ENCODE measurements at regions not wholly inside any gene's neighbourhood (a gene's known extent, or its start where the extent isn't known, plus 50 kb on each side); places are given as distances from the start of the nearest gene placed in this dataset.

GRCh38 chr16:66079671-66080334, 286.7 kb upstream of the CDH5 start (continued):
- TF ChIP-seq CHD7 (IDR thresholded peaks at IDR 0.05; ENCODE audit: insufficient replicate concordance, low read length) (no peak), SP2 (IDR thresholded peaks at IDR 0.05; ENCODE audit: low read length) (no peak), POU5F1 (IDR thresholded peaks at IDR 0.05; ENCODE audit: low read depth, low read length) (no peak), CTCF (IDR thresholded peaks at IDR 0.05; ENCODE audit: control extremely low read depth in 1 of 3, insufficient read depth in 1 of 3, low read depth in 1 of 3, low read length in 3 of 3) (no peak), SIX5 (IDR thresholded peaks at IDR 0.05; ENCODE audit: low read depth, low read length) (no peak), GTF2F1 (IDR thresholded peaks at IDR 0.05; ENCODE audit: borderline replicate concordance, low read depth, low read length) (no peak), ASH2L (IDR thresholded peaks at IDR 0.05; ENCODE audit: low read length) (no peak), BRCA1 (IDR thresholded peaks at IDR 0.05; ENCODE audit: low read depth, low read length) (no peak), RAD21 (IDR thresholded peaks at IDR 0.05 in 1 of 2, conservative IDR thresholded peaks at IDR 0.05 in 1 of 2; ENCODE audit: low read depth in 2 of 2, low read length in 2 of 2) (no peak)

Data from H1 (cell line).